ENCODE measurements at regions not wholly inside any gene's neighbourhood (a gene's known extent, or its start where the extent isn't known, plus 50 kb on each side); places are given as distances from the start of the nearest gene placed in this dataset.
"Not testable (repeated sequence)": the region's sequence is repeated elsewhere in the genome, so short reads cannot be mapped to it uniquely, and the experiment has no call there.

- no peaks in the 10 kb centered on the region for H3K9me3 Mint-ChIP-seq
- H3K36me3 Mint-ChIP-seq (ENCODE audit: insufficient read depth): no peaks in the 10 kb centered on the region
- H3K4me3 Mint-ChIP-seq: no peak overlapping the region
- peaks cover 4% of the 10 kb centered on the region for H3K4me1 Mint-ChIP-seq (ENCODE audit: low read depth)
- DNase-seq (no peak), ATAC-seq (no peak)
- peaks cover 4% of the 10 kb centered on the region for H3K27me3 Mint-ChIP-seq (ENCODE audit: low read depth)
Measured at GRCh38 chr10:6995831-6996230, 415.0 kb downstream of the SFMBT2 start.

DNA sequence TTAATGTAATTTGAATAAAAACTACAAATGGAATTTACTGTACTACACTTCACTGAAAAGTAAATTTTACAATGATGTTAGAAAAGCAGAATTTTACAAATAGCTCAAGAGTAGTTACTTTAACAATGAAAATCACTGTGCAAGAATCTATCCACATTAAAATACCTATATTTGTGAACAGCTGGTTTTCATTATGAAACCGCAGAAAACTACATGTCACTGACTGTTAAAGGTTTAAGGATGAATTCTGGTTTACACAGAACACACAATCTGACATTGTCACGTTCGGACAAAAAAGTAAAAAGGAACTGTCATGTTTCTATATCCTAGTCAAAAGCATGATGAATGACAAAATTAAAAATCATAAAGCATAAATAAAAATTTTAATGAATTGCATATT, 415.3 kb upstream of the PRKCQ start:
- Mint-ChIP-seq H3K4me3 (no peak overlapping the region), H3K36me3 (ENCODE audit: insufficient read depth) (no peaks in the 10 kb centered on the region), H3K27me3 (ENCODE audit: low read depth) (peaks cover 4% of the 10 kb centered on the region), H3K9me3 (no peaks in the 10 kb centered on the region), H3K4me1 (ENCODE audit: low read depth) (peaks cover 9% of the 10 kb centered on the region)
- ATAC-seq (no peak), DNase-seq (no peak)

DNA sequence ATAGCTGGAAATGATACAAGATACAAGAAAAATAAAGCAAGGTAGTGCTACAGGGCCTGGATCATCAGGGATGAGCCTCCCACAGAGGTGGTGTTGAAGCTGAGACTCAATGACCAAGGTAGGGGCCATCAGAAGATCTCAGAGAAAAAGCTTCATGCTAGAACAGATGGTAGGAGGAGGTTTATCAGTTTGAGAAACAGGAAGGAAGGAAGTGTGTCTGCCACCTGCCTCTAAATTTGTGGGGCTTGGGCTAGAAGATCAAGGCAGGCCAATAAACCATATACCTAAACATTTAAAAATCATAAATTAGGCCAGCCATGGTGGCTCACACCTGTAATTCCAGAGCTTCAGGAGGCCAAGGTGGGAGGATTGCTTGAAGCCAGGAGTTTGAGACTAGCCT, 410.8 kb upstream of the PRKCQ start:
- ATAC-seq (no peak), DNase-seq (no peak)
- Mint-ChIP-seq H3K9me3 (no peaks in the 10 kb centered on the region), H3K4me1 (ENCODE audit: low read depth) (peaks cover 6% of the 10 kb centered on the region), H3K36me3 (ENCODE audit: insufficient read depth) (no peaks in the 10 kb centered on the region), H3K4me3 (no peak overlapping the region), H3K27me3 (ENCODE audit: low read depth) (peaks cover 4% of the 10 kb centered on the region)

DNA sequence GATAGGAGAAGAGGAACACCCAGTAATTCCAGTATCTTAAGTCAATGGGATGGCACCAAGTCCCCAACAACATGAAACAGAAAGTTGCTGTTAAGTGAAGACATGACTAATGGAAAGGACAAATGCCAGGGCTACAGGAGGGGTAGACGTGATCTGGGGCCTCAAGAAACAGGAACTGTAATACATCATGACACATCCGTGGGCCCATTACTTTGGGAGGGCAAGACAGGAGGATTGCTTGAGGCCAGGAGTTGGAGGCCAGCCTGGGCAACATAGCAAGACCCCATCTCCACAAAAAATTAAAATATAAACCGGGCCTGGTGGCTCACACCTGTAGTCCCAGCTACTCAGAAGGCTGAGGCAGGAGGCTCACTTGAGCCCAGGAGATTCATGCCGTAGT, 408.6 kb upstream of the PRKCQ start:
- Mint-ChIP-seq H3K27me3 (ENCODE audit: low read depth) (peaks cover 4% of the 10 kb centered on the region), H3K9me3 (peaks cover 4% of the 10 kb centered on the region), H3K4me3 (no peak overlapping the region), H3K4me1 (ENCODE audit: low read depth) (peaks cover 6% of the 10 kb centered on the region), H3K36me3 (ENCODE audit: insufficient read depth) (no peaks in the 10 kb centered on the region)
- ATAC-seq (peak; percentile 58 to 63), DNase-seq (no peak)

- peaks cover 4% of the 10 kb centered on the region for H3K9me3 Mint-ChIP-seq
- no peaks in the 10 kb centered on the region for H3K27me3 Mint-ChIP-seq (ENCODE audit: low read depth)
- H3K36me3 Mint-ChIP-seq (ENCODE audit: insufficient read depth): no peaks in the 10 kb centered on the region
- H3K4me3 Mint-ChIP-seq: no peak overlapping the region
- DNase-seq (no peak), ATAC-seq (no peak)
- peaks cover 6% of the 10 kb centered on the region for H3K4me1 Mint-ChIP-seq (ENCODE audit: low read depth)
Measured at GRCh38 chr10:6987536-6987945, 407.5 kb upstream of the PRKCQ start.

GRCh38 chr10:6986927-6987326, 406.9 kb upstream of the PRKCQ start:
- Mint-ChIP-seq H3K27me3 (ENCODE audit: low read depth) (no peaks in the 10 kb centered on the region), H3K4me3 (no peak overlapping the region), H3K36me3 (ENCODE audit: insufficient read depth) (no peaks in the 10 kb centered on the region), H3K9me3 (peaks cover 4% of the 10 kb centered on the region), H3K4me1 (ENCODE audit: low read depth) (peaks cover 6% of the 10 kb centered on the region)
- DNase-seq: no peak
- ATAC-seq: no peak

- H3K9me3 Mint-ChIP-seq: peaks cover 4% of the 10 kb centered on the region
- no peak overlapping the region for H3K4me3 Mint-ChIP-seq
- no peaks in the 10 kb centered on the region for H3K36me3 Mint-ChIP-seq (ENCODE audit: insufficient read depth)
- H3K27me3 Mint-ChIP-seq (ENCODE audit: low read depth): no peaks in the 10 kb centered on the region
- no peak for ATAC-seq
- DNase-seq: no peak
- peaks cover 2% of the 10 kb centered on the region for H3K4me1 Mint-ChIP-seq (ENCODE audit: low read depth)
Measured at GRCh38 chr10:6985644-6986043, 405.6 kb upstream of the PRKCQ start.

- ATAC-seq: no peak
- peaks cover 4% of the 10 kb centered on the region for H3K9me3 Mint-ChIP-seq
- DNase-seq: no peak
- no peaks in the 10 kb centered on the region for H3K27me3 Mint-ChIP-seq (ENCODE audit: low read depth)
- H3K4me1 Mint-ChIP-seq (ENCODE audit: low read depth): no peaks in the 10 kb centered on the region
- H3K36me3 Mint-ChIP-seq (ENCODE audit: insufficient read depth): no peaks in the 10 kb centered on the region
- no peak overlapping the region for H3K4me3 Mint-ChIP-seq
Measured at GRCh38 chr10:6984971-6985370, 404.9 kb upstream of the PRKCQ start.

GRCh38 chr10:6984016-6984415, 403.9 kb upstream of the PRKCQ start:
- not testable (repeated sequence) for DNase-seq; H3K27me3 Mint-ChIP-seq (ENCODE audit: low read depth); H3K36me3 Mint-ChIP-seq (ENCODE audit: insufficient read depth); H3K4me3 Mint-ChIP-seq; ATAC-seq; H3K9me3 Mint-ChIP-seq; H3K4me1 Mint-ChIP-seq (ENCODE audit: low read depth)

DNA sequence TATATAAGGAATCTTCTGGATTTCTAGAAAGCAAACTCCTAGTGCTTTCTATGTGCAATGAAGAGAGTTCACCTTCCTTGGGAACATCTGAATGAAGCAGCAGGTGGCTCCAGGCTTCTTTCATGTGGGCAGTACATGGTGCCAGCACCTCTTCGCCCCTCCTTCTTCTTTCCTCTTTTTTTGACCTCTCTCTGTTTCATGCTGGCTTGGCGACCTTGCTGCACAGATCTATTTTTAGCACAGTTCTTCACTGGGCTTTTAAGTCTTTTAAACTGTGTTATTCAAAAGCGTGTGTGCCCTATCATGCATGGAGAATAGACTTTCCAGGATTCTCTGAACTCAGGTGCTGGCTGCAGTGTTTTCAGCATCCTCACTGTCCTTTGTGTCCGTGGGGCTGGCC, 400.3 kb upstream of the PRKCQ start:
- Mint-ChIP-seq H3K36me3 (ENCODE audit: insufficient read depth) (no peaks in the 10 kb centered on the region), H3K27me3 (ENCODE audit: low read depth) (peaks cover 4% of the 10 kb centered on the region), H3K4me1 (ENCODE audit: low read depth) (no peaks in the 10 kb centered on the region), H3K4me3 (no peak overlapping the region), H3K9me3 (peaks cover 4% of the 10 kb centered on the region)
- DNase-seq (no peak), ATAC-seq (no peak)

- Mint-ChIP-seq H3K36me3 (ENCODE audit: insufficient read depth) (no peaks in the 10 kb centered on the region), H3K27me3 (ENCODE audit: low read depth) (peaks cover 4% of the 10 kb centered on the region), H3K9me3 (peaks cover 4% of the 10 kb centered on the region), H3K4me3 (no peak overlapping the region), H3K4me1 (ENCODE audit: low read depth) (peaks cover 2% of the 10 kb centered on the region)
- ATAC-seq (no peak), DNase-seq (no peak)
Measured at GRCh38 chr10:6979371-6979770, 399.3 kb upstream of the PRKCQ start.

GRCh38 chr10:6978187-6978627, 398.1 kb upstream of the PRKCQ start:
- Mint-ChIP-seq H3K36me3 (ENCODE audit: insufficient read depth) (no peaks in the 10 kb centered on the region), H3K4me3 (no peak overlapping the region), H3K9me3 (no peaks in the 10 kb centered on the region), H3K27me3 (ENCODE audit: low read depth) (peaks cover 4% of the 10 kb centered on the region), H3K4me1 (ENCODE audit: low read depth) (peaks cover 9% of the 10 kb centered on the region)
- DNase-seq: no peak
- ATAC-seq: no peak

DNA sequence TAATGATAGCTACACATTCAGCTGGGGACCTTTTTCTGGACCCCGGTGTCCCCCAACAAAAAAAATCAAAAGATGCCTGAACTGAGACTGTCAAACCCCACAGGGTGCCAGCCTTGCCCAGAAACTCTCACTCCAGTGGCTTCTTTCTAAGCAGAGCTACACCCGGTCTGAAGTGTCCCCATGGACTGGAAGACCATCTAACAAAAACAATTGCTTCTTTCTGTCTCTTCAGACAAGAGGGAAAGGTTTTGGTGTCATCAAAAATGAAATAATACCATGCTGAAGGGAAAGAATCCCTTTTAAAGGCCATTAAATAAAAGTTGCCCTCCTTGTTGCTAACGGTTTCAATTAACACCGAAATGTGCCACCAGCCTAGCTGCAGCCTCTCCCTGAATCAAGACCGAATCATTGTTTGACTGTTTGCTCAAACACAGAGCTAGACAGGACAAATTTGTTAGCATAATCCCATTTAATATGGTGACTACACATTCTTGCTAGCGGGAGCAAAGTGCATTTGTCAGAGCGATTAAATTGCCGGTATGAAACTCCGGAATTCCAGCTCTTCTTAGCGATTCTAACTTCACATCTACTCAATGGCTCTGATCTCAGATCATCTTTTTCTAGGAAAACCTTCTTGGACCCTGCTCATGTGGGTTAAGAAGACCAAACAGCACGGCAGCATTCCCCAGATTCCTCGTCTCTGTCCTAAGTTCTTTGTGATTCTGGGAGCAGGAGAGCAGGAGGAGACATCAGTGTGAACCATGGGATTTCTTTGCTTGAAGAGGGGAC, 397.5 kb upstream of the PRKCQ start:
- no peak for ATAC-seq
- no peaks in the 10 kb centered on the region for H3K36me3 Mint-ChIP-seq (ENCODE audit: insufficient read depth)
- no peak overlapping the region for H3K4me3 Mint-ChIP-seq
- peaks cover 9% of the 10 kb centered on the region for H3K4me1 Mint-ChIP-seq (ENCODE audit: low read depth)
- DNase-seq: no peak
- H3K27me3 Mint-ChIP-seq (ENCODE audit: low read depth): peaks cover 4% of the 10 kb centered on the region
- no peaks in the 10 kb centered on the region for H3K9me3 Mint-ChIP-seq

DNA sequence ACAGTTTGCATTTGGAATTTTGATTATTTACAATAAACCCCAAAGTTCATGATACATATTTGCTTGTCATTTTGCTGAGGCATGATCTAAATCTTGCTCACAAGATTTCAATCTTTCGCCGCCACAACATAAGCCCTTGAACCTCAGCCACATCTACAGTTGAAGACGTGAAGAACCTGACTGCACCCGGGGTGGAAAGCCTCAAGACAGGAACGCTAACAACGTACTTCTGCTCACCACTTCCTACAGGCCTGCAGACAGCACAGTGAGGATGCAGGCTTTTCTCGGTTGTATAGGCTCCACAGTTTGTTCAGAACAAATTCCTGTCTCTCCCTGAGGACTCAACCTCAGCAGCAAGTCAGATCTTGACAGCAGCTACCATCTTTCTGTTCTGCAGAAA, 393.8 kb upstream of the PRKCQ start:
- no peak for DNase-seq
- no peaks in the 10 kb centered on the region for H3K27me3 Mint-ChIP-seq (ENCODE audit: low read depth)
- no peak for ATAC-seq
- no peaks in the 10 kb centered on the region for H3K36me3 Mint-ChIP-seq (ENCODE audit: insufficient read depth)
- no peak overlapping the region for H3K4me3 Mint-ChIP-seq
- peaks cover 9% of the 10 kb centered on the region for H3K4me1 Mint-ChIP-seq (ENCODE audit: low read depth)
- no peaks in the 10 kb centered on the region for H3K9me3 Mint-ChIP-seq

DNA sequence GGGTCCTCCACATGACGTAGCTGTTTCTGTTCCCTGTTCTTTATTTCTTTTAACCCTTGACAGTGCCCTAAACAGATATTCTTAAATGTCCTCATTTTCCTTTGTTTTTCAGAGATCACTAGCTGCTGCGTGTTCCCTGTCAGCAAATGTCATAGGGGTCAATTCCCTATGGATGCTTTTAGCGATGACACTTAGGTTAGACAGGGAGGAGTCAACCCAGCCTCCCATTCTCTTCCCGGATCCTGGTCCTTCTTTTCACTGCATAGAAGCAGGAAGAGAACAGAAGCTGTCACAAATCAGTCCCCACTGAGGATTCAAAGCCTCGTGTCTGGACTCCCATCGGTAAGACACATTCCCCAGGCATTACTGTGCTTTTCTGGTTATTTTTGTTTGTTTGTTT, 392.1 kb upstream of the PRKCQ start:
- no peaks in the 10 kb centered on the region for H3K36me3 Mint-ChIP-seq (ENCODE audit: insufficient read depth)
- DNase-seq (no peak), ATAC-seq (no peak)
- no peaks in the 10 kb centered on the region for H3K27me3 Mint-ChIP-seq (ENCODE audit: low read depth)
- H3K4me1 Mint-ChIP-seq (ENCODE audit: low read depth): peaks cover 9% of the 10 kb centered on the region
- H3K9me3 Mint-ChIP-seq: no peaks in the 10 kb centered on the region
- no peak overlapping the region for H3K4me3 Mint-ChIP-seq
